ENCODE measurements at regions not wholly inside any gene's neighbourhood (a gene's known extent, or its start where the extent isn't known, plus 50 kb on each side); places are given as distances from the start of the nearest gene placed in this dataset.

- Histone ChIP-seq H3K9ac (ENCODE audit: low read length in 3 of 3) (no peak overlapping the region), H3K4me3 (ENCODE audit: low read length in 3 of 3) (no peak overlapping the region), H3K27ac (ENCODE audit: low read depth in 2 of 2, low read length in 2 of 2) (no peak overlapping the region), H3K4me1 (ENCODE audit: control insufficient read depth in 2 of 3, insufficient read depth in 2 of 3, low read depth in 1 of 3, low read length in 3 of 3) (no peaks in the 10 kb centered on the region), H3K36me3 (ENCODE audit: control insufficient read depth in 2 of 3, insufficient read depth in 3 of 3, low read length in 3 of 3) (no peaks in the 10 kb centered on the region), H3K27me3 (ENCODE audit: control insufficient read depth, insufficient read depth, low read length) (no peaks in the 10 kb centered on the region), H3K9me3 (ENCODE audit: control insufficient read depth in 2 of 3, insufficient read depth in 1 of 3, low read length in 3 of 3) (no peaks in the 10 kb centered on the region)
- DNase-seq (no peak), FAIRE-seq (no peak)
- TF ChIP-seq, protein P1, sequence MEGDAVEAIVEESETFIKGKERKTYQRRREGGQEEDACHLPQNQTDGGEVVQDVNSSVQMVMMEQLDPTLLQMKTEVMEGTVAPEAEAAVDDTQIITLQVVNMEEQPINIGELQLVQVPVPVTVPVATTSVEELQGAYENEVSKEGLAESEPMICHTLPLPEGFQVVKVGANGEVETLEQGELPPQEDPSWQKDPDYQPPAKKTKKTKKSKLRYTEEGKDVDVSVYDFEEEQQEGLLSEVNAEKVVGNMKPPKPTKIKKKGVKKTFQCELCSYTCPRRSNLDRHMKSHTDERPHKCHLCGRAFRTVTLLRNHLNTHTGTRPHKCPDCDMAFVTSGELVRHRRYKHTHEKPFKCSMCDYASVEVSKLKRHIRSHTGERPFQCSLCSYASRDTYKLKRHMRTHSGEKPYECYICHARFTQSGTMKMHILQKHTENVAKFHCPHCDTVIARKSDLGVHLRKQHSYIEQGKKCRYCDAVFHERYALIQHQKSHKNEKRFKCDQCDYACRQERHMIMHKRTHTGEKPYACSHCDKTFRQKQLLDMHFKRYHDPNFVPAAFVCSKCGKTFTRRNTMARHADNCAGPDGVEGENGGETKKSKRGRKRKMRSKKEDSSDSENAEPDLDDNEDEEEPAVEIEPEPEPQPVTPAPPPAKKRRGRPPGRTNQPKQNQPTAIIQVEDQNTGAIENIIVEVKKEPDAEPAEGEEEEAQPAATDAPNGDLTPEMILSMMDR (IDR thresholded peaks at IDR 0.05; ENCODE audit: borderline replicate concordance, extremely low read depth, insufficient read depth): no peak
- intact Hi-C loops (cut with DNase I): no loop called here
Observed at GRCh38 chr5:120086081-120086480, 378.0 kb upstream of the PRR16 start.

- FAIRE-seq: no peak
- intact Hi-C loops (cut with DNase I): no loop called here
- Histone ChIP-seq H3K9me3 (ENCODE audit: control insufficient read depth in 2 of 3, insufficient read depth in 1 of 3, low read length in 3 of 3) (no peaks in the 10 kb centered on the region), H3K36me3 (ENCODE audit: control insufficient read depth in 2 of 3, insufficient read depth in 3 of 3, low read length in 3 of 3) (no peaks in the 10 kb centered on the region), H3K27me3 (ENCODE audit: control insufficient read depth, insufficient read depth, low read length) (no peaks in the 10 kb centered on the region), H3K27ac (ENCODE audit: low read depth in 2 of 2, low read length in 2 of 2) (no peak overlapping the region), H3K9ac (ENCODE audit: low read length in 3 of 3) (no peak overlapping the region), H3K4me3 (ENCODE audit: low read length in 3 of 3) (no peak overlapping the region), H3K4me1 (ENCODE audit: control insufficient read depth in 2 of 3, insufficient read depth in 2 of 3, low read depth in 1 of 3, low read length in 3 of 3) (no peaks in the 10 kb centered on the region)
- TF ChIP-seq, protein P1 (IDR thresholded peaks at IDR 0.05; ENCODE audit: borderline replicate concordance, extremely low read depth, insufficient read depth): no peak
- no peak for DNase-seq
Observed at GRCh38 chr5:120088412-120088811, 375.7 kb upstream of the PRR16 start.

DNA sequence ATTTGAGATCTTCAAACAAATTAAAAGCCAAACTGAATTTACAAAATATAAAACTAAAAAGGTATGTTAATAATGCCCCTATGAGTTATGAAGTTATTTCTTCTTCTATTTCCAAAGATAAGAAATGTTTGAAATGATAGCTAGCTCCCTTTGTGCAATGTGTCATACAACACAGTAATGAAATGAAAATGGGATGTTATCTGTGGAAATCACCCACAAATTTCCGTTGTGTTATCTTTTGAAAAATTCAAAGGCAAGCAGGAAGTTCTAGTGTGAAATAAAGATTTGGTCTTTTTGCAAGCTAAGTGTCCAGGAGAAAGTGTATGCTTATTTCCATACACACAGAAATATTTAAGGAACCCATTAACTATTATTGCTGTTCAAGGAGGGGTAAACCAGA, 375.3 kb upstream of the PRR16 start:
- FAIRE-seq (no peak), DNase-seq (no peak)
- no peaks in the 10 kb centered on the region for H3K36me3 ChIP-seq (ENCODE audit: control insufficient read depth in 2 of 3, insufficient read depth in 3 of 3, low read length in 3 of 3)
- H3K9me3 ChIP-seq (ENCODE audit: control insufficient read depth in 2 of 3, insufficient read depth in 1 of 3, low read length in 3 of 3): no peaks in the 10 kb centered on the region
- TF ChIP-seq, protein P1 (IDR thresholded peaks at IDR 0.05; ENCODE audit: borderline replicate concordance, extremely low read depth, insufficient read depth): no peak
- intact Hi-C loops (cut with DNase I): no loop called here
- no peak overlapping the region for H3K27ac ChIP-seq (ENCODE audit: low read depth in 2 of 2, low read length in 2 of 2)
- H3K4me1 ChIP-seq (ENCODE audit: control insufficient read depth in 2 of 3, insufficient read depth in 2 of 3, low read depth in 1 of 3, low read length in 3 of 3): no peaks in the 10 kb centered on the region
- H3K9ac ChIP-seq (ENCODE audit: low read length in 3 of 3): no peak overlapping the region
- H3K27me3 ChIP-seq (ENCODE audit: control insufficient read depth, insufficient read depth, low read length): no peaks in the 10 kb centered on the region
- H3K4me3 ChIP-seq (ENCODE audit: low read length in 3 of 3): no peak overlapping the region

GRCh38 chr5:120091376-120091948, 372.6 kb upstream of the PRR16 start:
- Histone ChIP-seq H3K4me3 (ENCODE audit: low read length in 3 of 3) (no peak overlapping the region), H3K27me3 (ENCODE audit: control insufficient read depth, insufficient read depth, low read length) (no peaks in the 10 kb centered on the region), H3K27ac (ENCODE audit: low read depth in 2 of 2, low read length in 2 of 2) (no peak overlapping the region), H3K9ac (ENCODE audit: low read length in 3 of 3) (no peak overlapping the region), H3K36me3 (ENCODE audit: control insufficient read depth in 2 of 3, insufficient read depth in 3 of 3, low read length in 3 of 3) (no peaks in the 10 kb centered on the region), H3K4me1 (ENCODE audit: control insufficient read depth in 2 of 3, insufficient read depth in 2 of 3, low read depth in 1 of 3, low read length in 3 of 3) (no peaks in the 10 kb centered on the region), H3K9me3 (ENCODE audit: control insufficient read depth in 2 of 3, insufficient read depth in 1 of 3, low read length in 3 of 3) (no peaks in the 10 kb centered on the region)
- intact Hi-C loops (cut with DNase I): no loop called here
- DNase-seq: no peak
- FAIRE-seq: peak; percentile 46
- TF ChIP-seq, protein P1 (IDR thresholded peaks at IDR 0.05; ENCODE audit: borderline replicate concordance, extremely low read depth, insufficient read depth): no peak
